Activated CD4-positive, alpha-beta memory T cell treated with anti-CD3 and anti-CD28 coated beads for 36 hours (primary cell): ENCODE measurements at regions not wholly inside any gene's neighbourhood (a gene's known extent, or its start where the extent isn't known, plus 50 kb on each side); places are given as distances from the start of the nearest gene placed in this dataset.

Experiments used
- CTCF ChIA-PET: fragments of 350-600 bp; sonication (Branson Sonifier 250); formaldehyde crosslinking; loops from one replicate; lab custom pipeline; 2021; ENCODE audit warnings: antibody characterized with exemption, inconsistent platforms; lab: Charles Lee
- POLR2A ChIA-PET: fragments of 350-600 bp; sonication (Branson Sonifier 250); formaldehyde crosslinking; loops from one replicate; lab custom pipeline; 2021; ENCODE audit warnings: antibody characterized with exemption; lab: Charles Lee
- DNase-seq: peaks from one replicate; pipeline ENCODE4 v3.0.0-alpha.2; 2020
- H3K27ac Mint-ChIP-seq: one replicate; pipeline ENCODE4 v1.8.0; 2021; ENCODE audit warnings: mixed read lengths
- H3K27me3 Mint-ChIP-seq: one replicate; pipeline ENCODE4 v1.8.0; 2021; ENCODE audit warnings: mixed read lengths
- H3K36me3 Mint-ChIP-seq: one replicate; pipeline ENCODE4 v1.8.0; 2021; ENCODE audit warnings: mixed read lengths
- H3K4me1 Mint-ChIP-seq: one replicate; pipeline ENCODE4 v1.8.0; 2021; ENCODE audit warnings: low read depth, mixed read lengths
- H3K4me3 Mint-ChIP-seq: one replicate; pipeline ENCODE4 v1.8.0; 2021; ENCODE audit warnings: mild to moderate bottlenecking, mixed read lengths
- H3K9me3 Mint-ChIP-seq: one replicate; pipeline ENCODE4 v1.8.0; 2021; ENCODE audit warnings: mixed read lengths
- intact Hi-C: fragments of 100-400 bp; cut with micrococcal nuclease; formaldehyde crosslinking; loops from one replicate; pipeline ENCODE4 v1.15.1; 2023

DNA sequence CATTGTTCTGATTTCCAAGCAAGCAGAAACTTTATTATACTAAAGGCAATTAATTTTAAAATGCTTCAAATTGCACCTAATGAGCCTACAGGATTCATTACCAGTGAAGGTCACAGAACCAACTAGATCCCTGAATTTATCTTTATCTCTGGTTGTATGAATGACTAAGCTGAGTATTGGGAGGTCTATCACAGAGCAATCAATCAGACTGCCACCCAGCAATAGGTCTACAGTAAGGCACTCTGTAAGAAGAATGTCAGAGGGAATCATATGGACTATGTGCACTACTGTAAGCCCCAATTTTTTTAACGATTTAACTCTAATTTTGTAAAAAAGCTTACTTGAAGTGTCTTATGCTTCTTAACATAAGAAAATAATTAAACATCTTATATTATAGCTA lies 707.0 kb downstream of the AMY1C start:
- intact Hi-C loops: no loop called here
- Mint-ChIP-seq H3K27ac (no peak overlapping the region), H3K36me3 (no peaks in the 10 kb centered on the region), H3K4me1 (no peaks in the 10 kb centered on the region), H3K9me3 (peaks cover 32% of the 10 kb centered on the region), H3K27me3 (no peaks in the 10 kb centered on the region), H3K4me3 (no peak overlapping the region)
- ChIA-PET CTCF (no interaction called here), POLR2A (no interaction called here)
- DNase-seq: no peak

DNA sequence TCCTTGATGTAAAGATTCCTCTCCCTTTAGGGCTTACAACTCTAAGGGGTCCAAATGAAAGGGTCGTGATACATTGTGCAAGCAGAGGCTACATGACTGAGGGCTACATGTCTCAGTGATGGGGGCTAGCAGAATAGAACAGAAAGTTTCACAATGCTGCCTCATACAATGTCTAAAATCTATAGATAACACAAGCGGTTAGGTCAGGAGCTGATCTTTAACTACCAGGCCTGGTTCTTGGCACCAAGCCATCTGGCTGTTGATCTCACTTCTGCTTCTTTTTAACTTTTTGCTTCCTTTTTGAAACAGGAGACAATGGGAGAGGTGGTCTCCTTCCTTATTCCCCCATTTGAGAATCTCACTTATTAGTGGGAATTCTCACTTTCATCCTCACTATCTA lies 710.2 kb downstream of the AMY1C start:
- CTCF ChIA-PET: interaction anchor here (0.6 kb wide), 1 partner anchor 81 kb away, joined by 3 read pairs; no protein-coding TSS in a partner anchor
- POLR2A ChIA-PET: no interaction called here
- H3K4me3 Mint-ChIP-seq: no peak overlapping the region
- DNase-seq: no peak
- H3K9me3 Mint-ChIP-seq: peaks cover 42% of the 10 kb centered on the region
- intact Hi-C loops: no loop called here
- H3K36me3 Mint-ChIP-seq: no peaks in the 10 kb centered on the region
- H3K27ac Mint-ChIP-seq: no peak overlapping the region
- no peaks in the 10 kb centered on the region for H3K4me1 Mint-ChIP-seq
- no peaks in the 10 kb centered on the region for H3K27me3 Mint-ChIP-seq

DNA sequence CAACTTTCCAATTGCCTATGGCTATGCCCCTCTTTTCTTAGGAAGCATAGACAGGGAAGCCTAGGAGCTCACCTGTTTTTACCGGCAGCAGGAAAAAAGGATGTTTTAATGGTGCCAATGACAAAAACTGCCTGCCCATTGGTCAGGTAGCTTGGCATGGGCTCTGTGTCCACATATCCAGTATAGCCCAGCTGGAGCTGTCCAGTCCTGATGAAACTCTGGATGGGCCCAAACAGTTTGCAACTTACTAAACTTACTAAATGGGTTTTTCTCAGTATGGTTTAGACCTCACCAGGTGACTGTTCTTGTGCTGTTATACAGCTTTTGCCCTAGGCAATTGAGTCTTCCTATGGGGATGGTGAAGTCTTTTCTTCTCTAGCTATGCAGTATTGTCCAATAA lies 711.2 kb downstream of the AMY1C start:
- Mint-ChIP-seq H3K36me3 (no peaks in the 10 kb centered on the region), H3K4me3 (no peak overlapping the region), H3K27ac (no peak overlapping the region), H3K27me3 (no peaks in the 10 kb centered on the region), H3K4me1 (no peaks in the 10 kb centered on the region), H3K9me3 (peaks cover 40% of the 10 kb centered on the region)
- ChIA-PET POLR2A (no interaction called here), CTCF (no interaction called here)
- intact Hi-C loops: no loop called here
- no peak for DNase-seq

DNA sequence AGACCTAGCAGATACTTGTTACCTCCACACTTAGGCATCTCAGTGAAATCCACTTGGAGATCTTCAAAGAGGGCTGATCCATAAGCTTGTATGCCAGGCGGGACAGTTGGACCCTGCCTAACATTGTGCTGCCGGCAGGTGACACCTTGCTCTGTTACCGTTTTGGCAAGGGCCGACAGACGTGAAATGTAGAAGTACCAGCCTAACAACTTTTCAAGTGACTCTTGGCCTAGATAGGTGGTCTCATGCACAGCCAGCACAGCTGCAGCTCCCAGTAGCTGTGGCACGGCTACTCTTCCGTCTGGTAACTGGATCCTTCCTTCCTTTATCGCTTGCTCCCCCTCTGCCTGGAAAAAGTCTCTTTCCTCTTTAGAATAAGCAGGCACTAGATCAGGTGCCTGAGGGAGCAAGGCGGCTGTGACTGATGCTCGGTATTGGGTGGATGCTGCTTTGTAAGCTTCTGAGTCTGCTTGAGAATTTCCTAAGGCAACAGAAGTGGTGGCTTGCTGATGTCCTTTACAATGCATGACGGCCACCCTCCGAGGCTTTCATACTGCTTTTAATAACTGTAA lies 713.5 kb downstream of the AMY1C start:
- DNase-seq: no peak
- Mint-ChIP-seq H3K27me3 (no peaks in the 10 kb centered on the region), H3K9me3 (peaks cover 50% of the 10 kb centered on the region), H3K4me3 (no peak overlapping the region), H3K4me1 (no peaks in the 10 kb centered on the region), H3K27ac (no peak overlapping the region), H3K36me3 (no peaks in the 10 kb centered on the region)
- intact Hi-C loops: no loop called here
- POLR2A ChIA-PET: no interaction called here
- CTCF ChIA-PET: interaction anchor here (0.6 kb wide), 1 partner anchor 80 kb away, joined by 3 read pairs; no protein-coding TSS in a partner anchor

DNA sequence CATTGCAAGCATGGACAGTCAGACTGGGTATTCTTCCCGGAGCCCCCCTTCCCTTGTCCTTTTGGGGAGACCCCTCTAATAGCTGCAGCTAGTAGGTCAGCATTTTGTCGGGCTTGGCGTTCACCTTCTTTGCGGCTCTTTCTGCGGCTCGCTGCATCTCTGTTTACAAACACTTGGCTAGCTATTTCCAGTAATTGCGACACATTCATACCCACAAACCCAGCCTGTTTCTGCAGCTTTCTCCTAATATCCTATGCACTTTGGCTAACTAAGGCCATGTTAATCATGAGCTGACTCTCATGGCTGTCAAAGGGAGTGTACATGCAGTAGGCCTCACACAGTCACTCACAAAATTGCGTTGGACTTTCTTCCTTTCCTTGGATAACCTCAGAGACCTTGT lies 716.4 kb downstream of the AMY1C start:
- no peak overlapping the region for H3K4me3 Mint-ChIP-seq
- no peaks in the 10 kb centered on the region for H3K36me3 Mint-ChIP-seq
- ChIA-PET POLR2A (no interaction called here), CTCF (no interaction called here)
- H3K9me3 Mint-ChIP-seq: peaks cover 42% of the 10 kb centered on the region
- no peaks in the 10 kb centered on the region for H3K4me1 Mint-ChIP-seq
- no peak for DNase-seq
- intact Hi-C loops: no loop called here
- H3K27me3 Mint-ChIP-seq: no peaks in the 10 kb centered on the region
- no peak overlapping the region for H3K27ac Mint-ChIP-seq

DNA sequence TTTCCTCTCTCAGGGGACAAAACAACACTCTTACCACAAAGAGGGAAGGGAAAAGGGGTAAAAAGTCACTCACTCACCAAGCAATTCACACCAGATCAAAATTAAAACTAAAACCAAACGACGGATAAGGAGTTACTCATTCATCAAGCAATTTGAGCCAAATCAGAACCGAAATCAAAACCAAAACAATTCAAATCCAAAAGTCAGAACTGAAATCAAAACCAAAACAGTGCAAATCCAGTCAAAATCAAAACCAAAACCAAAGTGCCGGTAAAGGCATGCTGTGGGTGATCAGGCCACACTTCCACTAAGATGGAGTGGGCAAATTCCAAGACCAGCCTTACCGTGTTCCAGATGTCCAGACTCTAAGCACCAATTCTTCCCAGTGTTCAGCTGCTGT lies 717.9 kb downstream of the AMY1C start:
- POLR2A ChIA-PET: no interaction called here
- intact Hi-C loops: no loop called here

DNA sequence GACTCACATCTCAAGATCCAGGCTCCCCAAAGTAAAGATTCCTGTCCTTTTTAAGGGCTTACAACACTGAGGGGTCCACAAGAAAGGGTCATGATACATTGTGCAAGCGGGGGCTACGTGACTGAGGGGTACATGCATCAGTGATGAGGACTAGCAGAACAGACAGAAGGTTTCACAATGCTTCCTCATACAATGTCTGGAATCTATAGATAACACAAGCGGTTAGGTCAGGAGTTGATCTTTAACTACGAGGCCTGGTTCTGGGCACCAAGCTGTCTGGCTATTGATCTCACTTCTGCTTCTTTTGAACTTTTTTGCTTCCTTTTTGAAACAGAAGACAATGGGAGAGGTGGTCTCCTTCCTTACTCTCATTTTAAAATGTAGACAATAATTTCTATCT lies 718.6 kb downstream of the AMY1C start:
- Mint-ChIP-seq H3K36me3 (no peaks in the 10 kb centered on the region), H3K4me3 (no peak overlapping the region), H3K9me3 (peaks cover 34% of the 10 kb centered on the region), H3K27me3 (no peaks in the 10 kb centered on the region), H3K4me1 (no peaks in the 10 kb centered on the region), H3K27ac (no peak overlapping the region)
- DNase-seq: no peak
- POLR2A ChIA-PET: interaction anchor here (0.6 kb wide), 1 partner anchor 41 kb away, joined by 4 read pairs; no protein-coding TSS in a partner anchor
- CTCF ChIA-PET: no interaction called here
- intact Hi-C loops: no loop called here

More for the DNA sequence above, 717.9 kb downstream of the AMY1C start:
- DNase-seq: no peak
- H3K27ac Mint-ChIP-seq: no peak overlapping the region
- no peak overlapping the region for H3K4me3 Mint-ChIP-seq
- H3K9me3 Mint-ChIP-seq: peaks cover 34% of the 10 kb centered on the region
- no peaks in the 10 kb centered on the region for H3K27me3 Mint-ChIP-seq
- H3K4me1 Mint-ChIP-seq: no peaks in the 10 kb centered on the region
- CTCF ChIA-PET: no interaction called here
- H3K36me3 Mint-ChIP-seq: no peaks in the 10 kb centered on the region

DNA sequence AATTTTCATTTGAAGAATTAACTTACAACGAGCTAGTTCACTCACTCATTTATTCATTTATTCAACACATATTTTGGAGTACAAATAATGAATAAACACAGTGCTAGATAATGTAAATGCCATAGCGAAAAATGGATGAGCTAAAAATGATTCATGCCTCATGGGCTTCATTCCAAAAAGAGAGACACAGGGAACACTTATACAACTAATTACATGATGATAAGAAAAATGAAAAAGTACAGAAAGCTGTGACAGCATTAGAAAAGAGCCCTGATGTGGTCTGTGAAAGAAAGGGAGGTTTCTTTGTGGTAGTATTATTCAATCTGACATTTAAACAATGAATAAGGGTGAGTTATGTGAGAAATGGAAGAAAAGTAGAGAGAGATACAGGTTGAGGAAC lies 726.4 kb downstream of the AMY1C start:
- H3K36me3 Mint-ChIP-seq: no peaks in the 10 kb centered on the region
- H3K4me3 Mint-ChIP-seq: no peak overlapping the region
- H3K9me3 Mint-ChIP-seq: peaks cover 17% of the 10 kb centered on the region
- H3K27me3 Mint-ChIP-seq: no peaks in the 10 kb centered on the region
- intact Hi-C loops: no loop called here
- POLR2A ChIA-PET: no interaction called here
- CTCF ChIA-PET: interaction anchor here (0.8 kb wide), 1 partner anchor 153 kb away, joined by 3 read pairs; no protein-coding TSS in a partner anchor
- DNase-seq: no peak
- no peak overlapping the region for H3K27ac Mint-ChIP-seq
- no peaks in the 10 kb centered on the region for H3K4me1 Mint-ChIP-seq

DNA sequence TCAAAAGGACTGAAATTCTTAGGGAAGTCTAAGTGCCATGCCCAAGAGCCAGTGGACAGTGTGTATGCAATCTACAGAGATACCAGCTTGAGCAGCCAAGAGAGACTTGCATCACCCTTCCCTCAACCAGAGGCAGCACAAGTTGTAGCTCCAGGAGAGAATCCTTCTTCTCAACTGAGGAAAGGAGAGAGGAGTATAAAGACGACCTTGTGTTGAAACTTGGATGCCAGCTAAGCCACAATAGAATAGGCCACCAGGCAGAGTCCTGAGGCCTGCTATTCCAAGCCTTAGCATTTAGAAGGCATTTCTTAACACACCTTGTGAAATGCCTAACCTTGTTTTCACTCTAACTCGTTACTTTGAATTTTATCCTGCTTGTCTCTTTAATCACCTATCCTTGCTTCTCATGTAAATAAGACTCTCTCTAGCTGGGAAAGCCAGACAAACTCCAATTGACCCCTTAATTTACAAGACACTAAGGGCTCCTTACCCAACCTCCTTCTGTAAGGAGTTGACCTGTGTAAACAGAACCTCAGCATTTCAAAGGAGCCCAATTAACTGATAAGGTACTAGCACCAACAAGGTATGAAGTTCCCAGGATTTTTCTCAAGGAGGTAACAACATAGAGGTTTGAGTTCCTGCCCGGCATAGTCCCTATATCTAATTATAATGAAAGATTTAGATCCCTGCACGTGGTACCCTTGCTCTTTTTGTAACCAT lies 738.8 kb downstream of the AMY1C start:
- DNase-seq: no peak
- intact Hi-C loops: no loop called here
- peaks cover 16% of the 10 kb centered on the region for H3K9me3 Mint-ChIP-seq
- ChIA-PET POLR2A (no interaction called here), CTCF (no interaction called here)
- no peaks in the 10 kb centered on the region for H3K36me3 Mint-ChIP-seq
- no peaks in the 10 kb centered on the region for H3K27me3 Mint-ChIP-seq
- H3K4me1 Mint-ChIP-seq: no peaks in the 10 kb centered on the region
- H3K4me3 Mint-ChIP-seq: no peak overlapping the region
- no peak overlapping the region for H3K27ac Mint-ChIP-seq

DNA sequence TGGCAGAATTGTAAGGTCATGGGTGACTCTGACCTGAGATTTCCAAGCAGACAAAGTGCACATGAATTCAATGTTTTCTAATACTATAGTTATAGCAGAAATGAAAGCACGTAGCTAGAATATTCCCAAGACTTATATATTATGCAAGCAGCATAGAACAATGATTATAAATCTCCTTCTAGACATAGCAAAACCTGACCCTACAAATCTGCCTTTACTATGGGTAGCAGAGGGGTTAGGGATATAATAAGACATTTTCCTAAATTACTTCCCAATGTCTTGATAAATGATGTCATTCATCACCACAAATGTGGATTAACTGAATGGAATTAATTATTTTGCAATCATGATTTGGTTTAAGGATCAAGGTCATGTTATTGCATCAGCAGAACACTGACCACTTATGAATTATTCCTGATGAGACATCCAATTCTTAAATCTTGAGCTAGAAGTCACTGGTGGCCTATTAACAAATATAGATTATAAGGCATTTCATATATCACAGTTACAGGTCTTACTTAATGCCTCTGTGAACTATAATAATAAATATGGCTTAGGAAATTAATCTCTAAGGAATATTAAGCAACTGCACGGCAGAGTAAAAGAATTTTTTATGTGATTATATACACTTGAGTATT lies 776.6 kb downstream of the AMY1C start:
- intact Hi-C loops: no loop called here
- no peak overlapping the region for H3K4me3 Mint-ChIP-seq
- no peaks in the 10 kb centered on the region for H3K36me3 Mint-ChIP-seq
- no peak for DNase-seq
- H3K4me1 Mint-ChIP-seq: no peaks in the 10 kb centered on the region
- H3K27me3 Mint-ChIP-seq: no peaks in the 10 kb centered on the region
- H3K27ac Mint-ChIP-seq: no peak overlapping the region
- H3K9me3 Mint-ChIP-seq: peaks cover 16% of the 10 kb centered on the region
- POLR2A ChIA-PET: no interaction called here
- CTCF ChIA-PET: no interaction called here

DNA sequence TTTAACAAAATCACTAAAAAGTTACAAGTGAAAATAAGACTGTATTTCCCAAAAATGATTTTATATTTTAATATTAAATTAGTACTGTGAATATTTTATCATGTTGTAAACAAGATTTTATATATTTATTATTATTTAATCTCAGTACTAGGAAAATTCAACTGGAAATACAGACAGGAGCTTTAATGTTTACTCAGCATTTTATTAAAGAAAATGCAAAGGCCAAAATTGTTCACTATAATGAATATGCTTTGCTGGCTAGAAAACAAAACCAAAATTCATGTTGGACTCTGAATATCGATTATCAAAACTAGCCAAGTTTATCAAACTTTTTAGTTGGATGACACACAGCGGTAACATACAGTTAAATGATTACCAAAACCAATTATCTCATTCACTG lies 782.3 kb downstream of the AMY1C start:
- DNase-seq: no peak
- Mint-ChIP-seq H3K36me3 (no peaks in the 10 kb centered on the region), H3K4me1 (no peaks in the 10 kb centered on the region), H3K27me3 (no peaks in the 10 kb centered on the region), H3K27ac (no peak overlapping the region), H3K9me3 (peaks cover 15% of the 10 kb centered on the region), H3K4me3 (no peak overlapping the region)
- intact Hi-C loops: no loop called here
- ChIA-PET CTCF (no interaction called here), POLR2A (no interaction called here)

DNA sequence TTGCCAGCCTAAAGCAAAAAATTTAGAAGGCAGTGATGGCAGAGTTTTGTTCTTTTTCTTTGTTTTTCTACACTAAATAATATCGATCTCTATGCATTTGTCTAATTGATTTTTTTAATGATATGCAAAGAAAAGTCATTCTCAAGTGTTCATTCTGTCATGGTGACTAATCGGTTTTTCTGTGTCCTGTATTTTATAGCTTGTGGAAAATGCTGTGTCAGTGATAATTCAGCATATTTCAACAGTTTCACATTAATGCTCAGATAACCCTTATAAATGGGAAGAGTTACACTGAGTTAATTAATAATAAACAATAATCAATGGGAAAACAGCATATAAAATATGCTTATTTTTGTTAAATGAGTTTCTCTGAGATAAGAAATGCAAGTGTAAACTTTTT lies 824.9 kb downstream of the AMY1C start:
- Mint-ChIP-seq H3K4me3 (no peak overlapping the region), H3K4me1 (no peaks in the 10 kb centered on the region), H3K27ac (no peak overlapping the region), H3K27me3 (no peaks in the 10 kb centered on the region), H3K9me3 (peaks cover 24% of the 10 kb centered on the region), H3K36me3 (no peaks in the 10 kb centered on the region)
- no peak for DNase-seq
- intact Hi-C loops: no loop called here
- ChIA-PET CTCF (no interaction called here), POLR2A (no interaction called here)
